ENCODE measurements at regions not wholly inside any gene's neighbourhood (a gene's known extent, or its start where the extent isn't known, plus 50 kb on each side); places are given as distances from the start of the nearest gene placed in this dataset.
A peak's percentile ranks its signal among the peaks of the same experiment; 100 is the strongest.

- DNase-seq = no peak
These were observed 131.2 kb downstream of the MAGEB5 start for GRCh38 chrX:26347171-26347570.

DNA sequence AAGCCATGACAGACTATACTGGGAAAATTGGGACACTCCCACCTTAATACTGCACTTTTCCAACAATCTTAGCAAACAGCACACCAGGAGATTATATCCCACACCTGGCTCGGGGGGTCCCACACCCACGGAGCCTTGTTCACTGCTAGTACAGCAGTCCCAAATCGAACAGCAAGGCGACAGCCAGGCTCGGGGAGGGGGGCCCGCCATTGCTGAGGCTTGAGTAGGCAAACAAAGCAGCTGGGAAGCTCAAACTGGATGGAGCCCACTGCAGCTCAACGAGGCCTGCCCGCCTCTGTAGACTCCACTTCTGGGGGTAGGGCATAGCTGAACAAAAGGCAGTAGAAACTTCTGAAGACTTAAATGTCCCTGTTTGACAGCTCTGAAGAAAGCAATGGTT is 118.3 kb downstream of the MAGEB5 start:
- DNase-seq = no peak

DNA sequence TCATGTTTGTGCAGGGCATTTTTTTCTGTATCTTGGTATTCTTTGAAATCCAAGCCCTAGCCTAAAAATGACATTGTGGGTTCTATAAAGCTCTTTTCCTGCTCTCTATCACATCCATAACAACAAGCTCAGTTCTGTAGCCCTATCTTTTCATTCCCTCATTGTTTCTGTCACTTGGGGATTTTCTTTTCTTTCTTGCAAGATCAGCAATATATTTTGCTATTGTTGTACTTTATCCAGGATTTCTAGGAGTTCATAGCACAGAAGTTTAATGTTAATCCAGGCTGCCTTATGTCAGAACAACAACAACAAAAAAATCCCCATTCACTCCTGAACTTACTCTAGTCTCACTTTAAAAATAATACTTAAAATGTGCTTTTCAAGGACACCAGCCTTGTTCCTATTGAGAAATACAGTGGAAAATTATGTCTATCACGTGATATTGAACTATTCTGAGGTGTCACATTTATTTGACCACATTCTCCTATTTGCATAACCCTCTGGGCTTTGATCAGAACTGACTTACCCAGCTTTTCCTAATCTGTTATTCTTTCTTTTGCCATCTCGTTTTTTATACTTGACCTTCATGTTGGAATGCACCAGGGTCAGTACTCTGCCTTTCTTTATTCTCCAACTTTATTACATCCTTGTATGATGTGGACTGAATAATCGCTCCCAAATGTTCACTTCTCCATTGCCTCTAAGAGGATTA is 112.8 kb downstream of the MAGEB5 start:
- no peak for DNase-seq

DNA sequence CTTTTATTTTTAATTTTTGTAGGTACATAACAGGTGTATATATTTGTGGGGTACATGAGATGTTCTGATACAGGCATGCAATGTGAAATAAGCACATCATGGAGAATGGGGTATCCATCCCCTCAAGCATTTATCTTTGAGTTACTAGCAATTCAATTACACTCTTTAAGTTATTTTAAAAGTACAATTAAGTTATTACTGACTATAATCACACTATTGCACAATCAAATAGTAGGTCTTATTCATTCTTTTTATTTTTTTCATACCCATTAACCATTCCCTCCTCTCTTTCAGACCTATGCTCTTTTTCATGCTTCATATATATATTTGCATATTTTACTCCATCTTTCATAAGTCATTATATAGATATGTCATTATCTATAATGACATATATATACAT is 93.3 kb downstream of the MAGEB5 start:
- no peak for DNase-seq

DNA sequence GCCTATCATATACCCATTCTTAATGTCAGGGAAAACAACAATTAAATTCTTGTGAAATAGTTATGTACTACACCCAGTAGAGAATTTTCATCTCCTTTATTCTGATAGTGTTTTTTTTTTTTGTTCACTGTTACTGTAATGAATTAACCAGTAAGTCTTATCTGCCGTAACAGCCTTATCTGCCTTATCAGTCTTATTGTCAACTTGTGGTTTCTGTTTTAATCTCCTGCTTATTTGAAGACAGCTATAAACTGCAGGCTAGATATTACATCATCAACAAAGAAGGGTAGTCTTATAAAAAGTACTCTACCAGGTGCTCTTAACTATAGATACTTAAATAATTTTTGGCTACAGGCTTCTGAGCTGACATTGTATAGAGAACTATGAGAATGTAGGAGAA is 79.5 kb downstream of the MAGEB5 start:
- peak in 1 of 5 experiments; percentile 0 for DNase-seq

DNA sequence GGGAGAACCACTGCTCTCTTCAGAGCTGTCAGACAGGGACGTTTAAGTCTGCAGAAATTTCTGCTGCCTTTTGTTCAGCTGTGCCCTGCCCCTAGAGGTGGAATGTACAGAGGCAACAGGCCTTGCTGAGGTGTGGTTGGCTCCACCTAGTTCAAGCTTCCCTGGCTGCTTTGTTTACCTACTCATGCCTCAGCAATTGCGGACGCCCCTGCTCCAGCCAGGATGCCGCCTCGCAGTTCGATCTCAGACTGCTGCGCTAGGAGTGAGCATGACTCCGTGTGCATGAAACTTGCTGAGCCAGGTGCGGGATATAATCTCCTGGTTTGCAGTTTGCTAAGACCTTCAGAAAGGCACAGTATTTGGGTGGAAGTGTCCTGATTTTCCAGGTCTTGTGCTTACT is 70.9 kb downstream of the MAGEB5 start:
- no peak for DNase-seq
